HL-60 (cell line): ENCODE measurements at regions not wholly inside any gene's neighbourhood (a gene's known extent, or its start where the extent isn't known, plus 50 kb on each side); places are given as distances from the start of the nearest gene placed in this dataset.

Experiments used
- GABPA ChIP-seq: IDR thresholded peaks from 2 replicates; pipeline ENCODE4 v1.6.1; 2012; ENCODE audit warnings: low read depth
- POLR2AphosphoS5 ChIP-seq: IDR thresholded peaks from 2 replicates; pipeline ENCODE4 v1.6.1; 2012; ENCODE audit warnings: low read depth
- SPI1 ChIP-seq: IDR thresholded peaks from 2 replicates; pipeline ENCODE4 v1.6.1; 2012; ENCODE audit warnings: low read depth, mild to moderate bottlenecking, borderline replicate concordance
- TF ChIP-seq, protein P1 (sequence below): IDR thresholded peaks from one replicate; pipeline ENCODE4 v1.5.1; 2011; ENCODE audit warnings: low read length, control low read depth, inconsistent platforms; ENCODE audit not compliant: insufficient read depth
- TF ChIP-seq, protein P2 (sequence below): IDR thresholded peaks from 2 replicates; pipeline ENCODE4 v1.6.1; 2012; ENCODE audit warnings: low read depth; ENCODE audit not compliant: insufficient replicate concordance

DNA sequence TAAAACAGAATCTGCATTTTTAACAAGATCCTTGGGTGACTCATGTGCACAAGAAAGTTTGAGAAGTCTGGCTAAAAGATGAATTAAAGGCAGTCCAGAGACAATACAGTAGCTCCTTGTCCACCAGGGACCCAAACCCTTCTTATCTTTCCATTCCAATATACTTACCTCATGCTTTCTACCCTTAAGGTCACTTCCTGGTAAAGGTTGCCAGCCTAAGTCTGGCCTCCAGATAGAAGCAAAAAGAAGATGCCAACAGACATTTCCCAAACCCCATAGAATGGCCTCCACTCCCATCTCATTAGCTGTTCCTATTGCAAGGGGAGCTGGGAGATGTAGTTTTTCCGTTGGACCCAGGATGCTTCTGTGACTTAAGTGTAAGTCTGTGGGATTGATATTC is 101.4 kb upstream of the XYLT1 start:
- TF ChIP-seq, protein P1, sequence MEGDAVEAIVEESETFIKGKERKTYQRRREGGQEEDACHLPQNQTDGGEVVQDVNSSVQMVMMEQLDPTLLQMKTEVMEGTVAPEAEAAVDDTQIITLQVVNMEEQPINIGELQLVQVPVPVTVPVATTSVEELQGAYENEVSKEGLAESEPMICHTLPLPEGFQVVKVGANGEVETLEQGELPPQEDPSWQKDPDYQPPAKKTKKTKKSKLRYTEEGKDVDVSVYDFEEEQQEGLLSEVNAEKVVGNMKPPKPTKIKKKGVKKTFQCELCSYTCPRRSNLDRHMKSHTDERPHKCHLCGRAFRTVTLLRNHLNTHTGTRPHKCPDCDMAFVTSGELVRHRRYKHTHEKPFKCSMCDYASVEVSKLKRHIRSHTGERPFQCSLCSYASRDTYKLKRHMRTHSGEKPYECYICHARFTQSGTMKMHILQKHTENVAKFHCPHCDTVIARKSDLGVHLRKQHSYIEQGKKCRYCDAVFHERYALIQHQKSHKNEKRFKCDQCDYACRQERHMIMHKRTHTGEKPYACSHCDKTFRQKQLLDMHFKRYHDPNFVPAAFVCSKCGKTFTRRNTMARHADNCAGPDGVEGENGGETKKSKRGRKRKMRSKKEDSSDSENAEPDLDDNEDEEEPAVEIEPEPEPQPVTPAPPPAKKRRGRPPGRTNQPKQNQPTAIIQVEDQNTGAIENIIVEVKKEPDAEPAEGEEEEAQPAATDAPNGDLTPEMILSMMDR: no peak
- TF ChIP-seq POLR2AphosphoS5 (no peak), GABPA (no peak), SPI1 (no peak)
- TF ChIP-seq, protein P2, sequence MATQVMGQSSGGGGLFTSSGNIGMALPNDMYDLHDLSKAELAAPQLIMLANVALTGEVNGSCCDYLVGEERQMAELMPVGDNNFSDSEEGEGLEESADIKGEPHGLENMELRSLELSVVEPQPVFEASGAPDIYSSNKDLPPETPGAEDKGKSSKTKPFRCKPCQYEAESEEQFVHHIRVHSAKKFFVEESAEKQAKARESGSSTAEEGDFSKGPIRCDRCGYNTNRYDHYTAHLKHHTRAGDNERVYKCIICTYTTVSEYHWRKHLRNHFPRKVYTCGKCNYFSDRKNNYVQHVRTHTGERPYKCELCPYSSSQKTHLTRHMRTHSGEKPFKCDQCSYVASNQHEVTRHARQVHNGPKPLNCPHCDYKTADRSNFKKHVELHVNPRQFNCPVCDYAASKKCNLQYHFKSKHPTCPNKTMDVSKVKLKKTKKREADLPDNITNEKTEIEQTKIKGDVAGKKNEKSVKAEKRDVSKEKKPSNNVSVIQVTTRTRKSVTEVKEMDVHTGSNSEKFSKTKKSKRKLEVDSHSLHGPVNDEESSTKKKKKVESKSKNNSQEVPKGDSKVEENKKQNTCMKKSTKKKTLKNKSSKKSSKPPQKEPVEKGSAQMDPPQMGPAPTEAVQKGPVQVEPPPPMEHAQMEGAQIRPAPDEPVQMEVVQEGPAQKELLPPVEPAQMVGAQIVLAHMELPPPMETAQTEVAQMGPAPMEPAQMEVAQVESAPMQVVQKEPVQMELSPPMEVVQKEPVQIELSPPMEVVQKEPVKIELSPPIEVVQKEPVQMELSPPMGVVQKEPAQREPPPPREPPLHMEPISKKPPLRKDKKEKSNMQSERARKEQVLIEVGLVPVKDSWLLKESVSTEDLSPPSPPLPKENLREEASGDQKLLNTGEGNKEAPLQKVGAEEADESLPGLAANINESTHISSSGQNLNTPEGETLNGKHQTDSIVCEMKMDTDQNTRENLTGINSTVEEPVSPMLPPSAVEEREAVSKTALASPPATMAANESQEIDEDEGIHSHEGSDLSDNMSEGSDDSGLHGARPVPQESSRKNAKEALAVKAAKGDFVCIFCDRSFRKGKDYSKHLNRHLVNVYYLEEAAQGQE: no peak
